Fibroblast of lung (primary cell): ENCODE measurements at regions not wholly inside any gene's neighbourhood (a gene's known extent, or its start where the extent isn't known, plus 50 kb on each side); places are given as distances from the start of the nearest gene placed in this dataset.

Source experiments
- CTCF ChIP-seq, 2 donors: IDR thresholded peaks in 1 of 2; conservative IDR thresholded peaks in 1 of 2; 1 replicate in 1 of 2; 2 replicates in 1 of 2; pipeline ENCODE4 v1.5.1; 2011 to 2012; ENCODE audit warnings: low read length in 2 of 2, control low read depth in 1 of 2, inconsistent platforms in 1 of 2, low read depth in 1 of 2, mild to moderate bottlenecking in 1 of 2
- EZH2 ChIP-seq: IDR thresholded peaks from 2 replicates; pipeline ENCODE4 v1.5.1; 2012; ENCODE audit warnings: low read length, control low read depth, mild to moderate bottlenecking; ENCODE audit errors: missing control alignments

- TF ChIP-seq EZH2, result no peak
- TF ChIP-seq CTCF (conservative IDR thresholded peaks at IDR 0.05 in 1 of 2, IDR thresholded peaks at IDR 0.05 in 1 of 2; ENCODE audit: low read depth in 1 of 2, low read length in 2 of 2), result no peak
Observed at GRCh38 chr6:141349710-141350109, 783.0 kb upstream of the GJE1 start.
